Peyer's patch (tissue), 4 donors: ENCODE measurements at regions not wholly inside any gene's neighbourhood (a gene's known extent, or its start where the extent isn't known, plus 50 kb on each side); places are given as distances from the start of the nearest gene placed in this dataset.
"Not testable (repeated sequence)": the region's sequence is repeated elsewhere in the genome, so short reads cannot be mapped to it uniquely, and the experiment has no call there.

Experiments
- DNase-seq, 3 donors: peaks; one replicate each; pipeline ENCODE4 v3.0.0-alpha.2; 2017 to 2019
- H3K27ac ChIP-seq, 4 donors: fragments of 200-600 bp; sonication (generic); one replicate each; pipeline ENCODE4 v1.5.1; 2016 to 2019
- H3K27me3 ChIP-seq, 2 donors: fragments of 200-600 bp; sonication (generic); one replicate each; pipeline ENCODE4 v1.5.1; 2019
- H3K36me3 ChIP-seq, 3 donors: fragments of 200-600 bp; sonication (generic); one replicate each; pipeline ENCODE4 v1.5.1; 2016 to 2019
- H3K4me1 ChIP-seq, 4 donors: fragments of 200-600 bp; sonication (generic); one replicate each; pipeline ENCODE4 v1.5.1; 2016 to 2019
- H3K4me3 ChIP-seq, 4 donors: fragments of 200-600 bp; sonication (generic); 1 replicate in 3 of 4; 2 replicates in 1 of 4; pipeline ENCODE4 v1.5.1; 2016 to 2019; ENCODE audit warnings: mild to moderate bottlenecking in 1 of 4
- H3K9me3 ChIP-seq, 4 donors: fragments of 200-600 bp; sonication (generic); one replicate each; pipeline ENCODE4 v1.5.1; 2016 to 2019; ENCODE audit warnings: mild to moderate bottlenecking in 1 of 4
- POLR2A ChIP-seq, 2 donors: fragments of 450-650 bp; IDR thresholded peaks; one replicate each; pipeline ENCODE4 v1.5.1; 2017; ENCODE audit warnings: antibody characterized with exemption in 2 of 2, mild to moderate bottlenecking in 2 of 2, moderate library complexity in 2 of 2
- TF ChIP-seq, protein P1 (sequence below), 6 experiments: fragments of 450-650 bp in 4 of 6; fragments of 200-600 bp in 2 of 6; sonication (generic) in 1 of 6; IDR thresholded peaks; one replicate each; pipeline ENCODE4 v1.5.1; 2017 to 2019; ENCODE audit warnings: antibody characterized with exemption in 6 of 6, mild to moderate bottlenecking in 3 of 6, moderate library complexity in 1 of 6

- DNase-seq: no peak
- Histone ChIP-seq H3K4me3 (no peak overlapping the region), H3K27me3 (no peaks in the 10 kb centered on the region)
These were observed 745.9 kb downstream of the ZBBX start for GRCh38 chr3:166634091-166634746.

GRCh38 chr3:166630190-166630589 lies 749.9 kb downstream of the ZBBX start:
- no peak for DNase-seq
- Histone ChIP-seq H3K4me3 (no peak overlapping the region), H3K4me1 (no peaks in the 10 kb centered on the region), H3K27me3 (no peaks in the 10 kb centered on the region), H3K36me3 (no peaks in the 10 kb centered on the region), H3K27ac (no peak overlapping the region), H3K9me3 (no peaks in the 10 kb centered on the region)
- TF ChIP-seq, protein P1, sequence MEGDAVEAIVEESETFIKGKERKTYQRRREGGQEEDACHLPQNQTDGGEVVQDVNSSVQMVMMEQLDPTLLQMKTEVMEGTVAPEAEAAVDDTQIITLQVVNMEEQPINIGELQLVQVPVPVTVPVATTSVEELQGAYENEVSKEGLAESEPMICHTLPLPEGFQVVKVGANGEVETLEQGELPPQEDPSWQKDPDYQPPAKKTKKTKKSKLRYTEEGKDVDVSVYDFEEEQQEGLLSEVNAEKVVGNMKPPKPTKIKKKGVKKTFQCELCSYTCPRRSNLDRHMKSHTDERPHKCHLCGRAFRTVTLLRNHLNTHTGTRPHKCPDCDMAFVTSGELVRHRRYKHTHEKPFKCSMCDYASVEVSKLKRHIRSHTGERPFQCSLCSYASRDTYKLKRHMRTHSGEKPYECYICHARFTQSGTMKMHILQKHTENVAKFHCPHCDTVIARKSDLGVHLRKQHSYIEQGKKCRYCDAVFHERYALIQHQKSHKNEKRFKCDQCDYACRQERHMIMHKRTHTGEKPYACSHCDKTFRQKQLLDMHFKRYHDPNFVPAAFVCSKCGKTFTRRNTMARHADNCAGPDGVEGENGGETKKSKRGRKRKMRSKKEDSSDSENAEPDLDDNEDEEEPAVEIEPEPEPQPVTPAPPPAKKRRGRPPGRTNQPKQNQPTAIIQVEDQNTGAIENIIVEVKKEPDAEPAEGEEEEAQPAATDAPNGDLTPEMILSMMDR (IDR thresholded peaks at IDR 0.05): no peak
- TF ChIP-seq POLR2A (IDR thresholded peaks at IDR 0.05): no peak

More at GRCh38 chr3:166634091-166634746, 745.9 kb downstream of the ZBBX start:
- Histone ChIP-seq H3K4me1 (no peaks in the 10 kb centered on the region), H3K36me3 (no peaks in the 10 kb centered on the region), H3K9me3 (no peaks in the 10 kb centered on the region), H3K27ac (no peak overlapping the region)
- TF ChIP-seq, protein P1 (IDR thresholded peaks at IDR 0.05): no peak
- TF ChIP-seq POLR2A (IDR thresholded peaks at IDR 0.05): no peak

GRCh38 chr3:166613365-166613764 lies 766.7 kb downstream of the ZBBX start:
- TF ChIP-seq POLR2A (IDR thresholded peaks at IDR 0.05): no peak
- TF ChIP-seq, protein P1 (IDR thresholded peaks at IDR 0.05): no peak
- no peaks in the 10 kb centered on the region for H3K36me3 ChIP-seq
- H3K4me1 ChIP-seq: no peaks in the 10 kb centered on the region
- no peaks in the 10 kb centered on the region for H3K27me3 ChIP-seq
- no peak overlapping the region for H3K4me3 ChIP-seq
- no peaks in the 10 kb centered on the region for H3K9me3 ChIP-seq
- no peak overlapping the region for H3K27ac ChIP-seq
- no peak for DNase-seq

DNA sequence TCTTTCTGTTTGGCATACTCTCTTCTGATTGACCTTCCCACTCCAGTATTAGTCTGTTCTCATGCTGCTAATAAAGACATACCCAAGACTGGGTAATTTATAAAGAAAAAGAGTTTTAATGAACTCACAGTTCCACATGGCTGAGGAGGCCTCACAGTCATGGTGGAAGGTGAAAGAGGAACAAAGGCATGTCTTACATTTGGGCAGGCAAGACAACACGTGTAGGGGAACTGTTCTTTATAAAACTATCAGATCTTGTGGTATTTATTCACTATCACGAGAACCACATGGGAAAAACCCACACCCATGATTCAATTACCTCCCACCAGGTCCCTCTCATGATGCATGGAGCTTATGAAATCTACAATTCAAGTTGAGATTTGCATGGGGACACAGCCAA lies 767.3 kb downstream of the ZBBX start:
- not testable (repeated sequence) for H3K9me3 ChIP-seq, H3K4me3 ChIP-seq, H3K4me1 ChIP-seq, H3K27ac ChIP-seq, H3K27me3 ChIP-seq, DNase-seq, H3K36me3 ChIP-seq

DNA sequence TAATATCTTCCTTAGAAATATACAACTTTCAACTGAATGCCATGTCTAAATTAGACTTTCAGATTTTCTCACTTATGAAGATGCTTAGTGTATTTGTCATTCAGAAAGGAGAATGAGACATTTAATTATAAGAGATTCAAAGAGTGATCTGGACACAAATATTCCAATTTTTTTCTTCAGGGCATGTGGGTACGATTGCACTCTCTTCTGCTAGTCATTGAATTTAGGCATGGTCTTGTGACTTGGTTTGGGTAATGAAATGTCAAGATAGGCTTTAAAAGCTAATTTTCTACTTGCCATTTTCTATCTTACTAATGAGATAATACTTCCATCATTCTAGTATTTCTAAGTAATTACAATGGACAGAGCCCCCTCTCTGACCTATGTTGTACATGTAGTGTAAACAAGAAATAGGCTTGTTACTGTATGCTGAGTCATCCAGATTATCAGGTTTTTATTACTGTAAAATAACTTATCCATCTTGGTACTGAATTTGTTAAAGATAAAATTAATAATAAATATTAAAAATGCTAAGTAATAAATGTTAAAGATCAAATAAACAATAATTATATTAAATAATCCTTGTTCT lies 770.8 kb upstream of the BCHE start:
- Histone ChIP-seq H3K4me1 (no peaks in the 10 kb centered on the region), H3K9me3 (no peaks in the 10 kb centered on the region), H3K36me3 (no peaks in the 10 kb centered on the region), H3K4me3 (no peak overlapping the region), H3K27me3 (no peaks in the 10 kb centered on the region), H3K27ac (no peak overlapping the region)
- TF ChIP-seq, protein P1 (IDR thresholded peaks at IDR 0.05): no peak
- TF ChIP-seq POLR2A (IDR thresholded peaks at IDR 0.05): no peak
- DNase-seq: no peak

GRCh38 chr3:166606988-166607387 lies 769.8 kb upstream of the BCHE start:
- H3K36me3 ChIP-seq: no peaks in the 10 kb centered on the region
- no peaks in the 10 kb centered on the region for H3K9me3 ChIP-seq
- TF ChIP-seq POLR2A (IDR thresholded peaks at IDR 0.05): no peak
- TF ChIP-seq, protein P1 (IDR thresholded peaks at IDR 0.05): no peak
- no peak overlapping the region for H3K4me3 ChIP-seq
- DNase-seq: no peak
- no peak overlapping the region for H3K27ac ChIP-seq
- no peaks in the 10 kb centered on the region for H3K4me1 ChIP-seq
- H3K27me3 ChIP-seq: no peaks in the 10 kb centered on the region
